ELR (cell line): ENCODE measurements at regions not wholly inside any gene's neighbourhood (a gene's known extent, or its start where the extent isn't known, plus 50 kb on each side); places are given as distances from the start of the nearest gene placed in this dataset.

ENCODE experiments used
- DNase-seq: peaks from one replicate; pipeline ENCODE4 v3.0.0-alpha.2; 2015; ENCODE audit warnings: low read depth

GRCh38 chrY:15162211-15162610 is 637.9 kb downstream of the NLGN4Y start:
- DNase-seq, result no peak

- no peak for DNase-seq
These were observed 655.6 kb downstream of the NLGN4Y start for GRCh38 chrY:15179890-15180289.

- peak; percentile 0 for DNase-seq
These were observed 704.7 kb downstream of the NLGN4Y start for GRCh38 chrY:15229056-15229455.

- DNase-seq, result no peak
These were observed 715.3 kb downstream of the NLGN4Y start for GRCh38 chrY:15239596-15240132.

GRCh38 chrY:15259286-15259685 is 735.0 kb downstream of the NLGN4Y start:
- no peak for DNase-seq

GRCh38 chrY:15286572-15286971 is 762.2 kb downstream of the NLGN4Y start:
- no peak for DNase-seq

GRCh38 chrY:15289821-15290220 is 765.5 kb downstream of the NLGN4Y start:
- DNase-seq, result no peak

GRCh38 chrY:15292881-15293280 is 768.6 kb downstream of the NLGN4Y start:
- no peak for DNase-seq

GRCh38 chrY:15301879-15302278 is 777.5 kb downstream of the NLGN4Y start:
- DNase-seq, result no peak

- DNase-seq, result no peak
These were observed 787.8 kb downstream of the NLGN4Y start for GRCh38 chrY:15312166-15312565.

GRCh38 chrY:15324189-15324588 is 799.9 kb downstream of the NLGN4Y start:
- DNase-seq, result no peak

GRCh38 chrY:15325201-15325600 is 800.9 kb downstream of the NLGN4Y start:
- DNase-seq, result no peak

GRCh38 chrY:15326673-15327072 is 802.3 kb downstream of the NLGN4Y start:
- DNase-seq, result no peak

GRCh38 chrY:15328848-15329247 is 804.5 kb downstream of the NLGN4Y start:
- no peak for DNase-seq

GRCh38 chrY:15343522-15343921 is 819.2 kb downstream of the NLGN4Y start:
- DNase-seq, result no peak

- no peak for DNase-seq
These were observed 821.3 kb downstream of the NLGN4Y start for GRCh38 chrY:15345471-15346155.

- DNase-seq, result no peak
These were observed 825.0 kb downstream of the NLGN4Y start for GRCh38 chrY:15349351-15349750.

- DNase-seq, result no peak
These were observed 831.0 kb downstream of the NLGN4Y start for GRCh38 chrY:15355321-15355720.

GRCh38 chrY:15360471-15360870 is 836.1 kb downstream of the NLGN4Y start:
- no peak for DNase-seq

- no peak for DNase-seq
These were observed 840.7 kb downstream of the NLGN4Y start for GRCh38 chrY:15364996-15365395.

- DNase-seq, result no peak
These were observed 844.5 kb downstream of the NLGN4Y start for GRCh38 chrY:15368786-15369185.

GRCh38 chrY:15385178-15385577 is 860.8 kb downstream of the NLGN4Y start:
- DNase-seq, result no peak

GRCh38 chrY:15397556-15398280 is 873.4 kb downstream of the NLGN4Y start:
- DNase-seq, result no peak
